ENCODE measurements at regions not wholly inside any gene's neighbourhood (a gene's known extent, or its start where the extent isn't known, plus 50 kb on each side); places are given as distances from the start of the nearest gene placed in this dataset.
"Not testable (repeated sequence)": the region's sequence is repeated elsewhere in the genome, so short reads cannot be mapped to it uniquely, and the experiment has no call there.

DNA sequence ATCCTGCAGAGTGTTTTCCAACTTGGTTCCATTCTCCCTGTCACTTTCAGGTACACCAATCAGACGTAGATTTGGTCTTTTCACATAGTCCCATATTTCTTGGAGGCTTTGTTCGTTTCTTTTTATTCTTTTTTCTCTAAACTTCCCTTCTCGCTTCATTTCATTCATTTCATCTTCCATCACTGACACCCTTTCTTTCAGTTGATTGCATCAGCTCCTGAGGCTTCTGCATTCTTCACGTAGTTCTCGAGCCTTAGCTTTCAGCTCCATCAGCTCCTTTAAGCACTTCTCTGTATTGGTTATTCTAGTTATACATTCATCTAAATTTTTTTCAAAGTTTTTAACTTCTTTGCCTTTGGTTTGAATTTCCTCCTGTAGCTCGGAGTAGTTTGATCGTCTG is 140.1 kb downstream of the PLPPR4 start:
- TF ChIP-seq, protein P1, sequence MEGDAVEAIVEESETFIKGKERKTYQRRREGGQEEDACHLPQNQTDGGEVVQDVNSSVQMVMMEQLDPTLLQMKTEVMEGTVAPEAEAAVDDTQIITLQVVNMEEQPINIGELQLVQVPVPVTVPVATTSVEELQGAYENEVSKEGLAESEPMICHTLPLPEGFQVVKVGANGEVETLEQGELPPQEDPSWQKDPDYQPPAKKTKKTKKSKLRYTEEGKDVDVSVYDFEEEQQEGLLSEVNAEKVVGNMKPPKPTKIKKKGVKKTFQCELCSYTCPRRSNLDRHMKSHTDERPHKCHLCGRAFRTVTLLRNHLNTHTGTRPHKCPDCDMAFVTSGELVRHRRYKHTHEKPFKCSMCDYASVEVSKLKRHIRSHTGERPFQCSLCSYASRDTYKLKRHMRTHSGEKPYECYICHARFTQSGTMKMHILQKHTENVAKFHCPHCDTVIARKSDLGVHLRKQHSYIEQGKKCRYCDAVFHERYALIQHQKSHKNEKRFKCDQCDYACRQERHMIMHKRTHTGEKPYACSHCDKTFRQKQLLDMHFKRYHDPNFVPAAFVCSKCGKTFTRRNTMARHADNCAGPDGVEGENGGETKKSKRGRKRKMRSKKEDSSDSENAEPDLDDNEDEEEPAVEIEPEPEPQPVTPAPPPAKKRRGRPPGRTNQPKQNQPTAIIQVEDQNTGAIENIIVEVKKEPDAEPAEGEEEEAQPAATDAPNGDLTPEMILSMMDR (IDR thresholded peaks at IDR 0.05), result not testable (repeated sequence)
- TF ChIP-seq POLR2A (IDR thresholded peaks at IDR 0.05), result not testable (repeated sequence)

Measured in right lobe of liver (tissue), 4 donors.